GM12875 (cell line): ENCODE measurements at regions not wholly inside any gene's neighbourhood (a gene's known extent, or its start where the extent isn't known, plus 50 kb on each side); places are given as distances from the start of the nearest gene placed in this dataset.

Experiments
- H3K4me3 ChIP-seq: one replicate; pipeline ENCODE4 v1.5.1; 2011; ENCODE audit warnings: low read depth, low read length, control low read depth
- TF ChIP-seq, protein P1 (sequence below): IDR thresholded peaks from 2 replicates; pipeline ENCODE4 v1.5.1; 2011; ENCODE audit warnings: low read depth, mild to moderate bottlenecking, control low read depth, inconsistent platforms, low read length, moderate library complexity, borderline replicate concordance; ENCODE audit not compliant: insufficient read depth

- TF ChIP-seq, protein P1, sequence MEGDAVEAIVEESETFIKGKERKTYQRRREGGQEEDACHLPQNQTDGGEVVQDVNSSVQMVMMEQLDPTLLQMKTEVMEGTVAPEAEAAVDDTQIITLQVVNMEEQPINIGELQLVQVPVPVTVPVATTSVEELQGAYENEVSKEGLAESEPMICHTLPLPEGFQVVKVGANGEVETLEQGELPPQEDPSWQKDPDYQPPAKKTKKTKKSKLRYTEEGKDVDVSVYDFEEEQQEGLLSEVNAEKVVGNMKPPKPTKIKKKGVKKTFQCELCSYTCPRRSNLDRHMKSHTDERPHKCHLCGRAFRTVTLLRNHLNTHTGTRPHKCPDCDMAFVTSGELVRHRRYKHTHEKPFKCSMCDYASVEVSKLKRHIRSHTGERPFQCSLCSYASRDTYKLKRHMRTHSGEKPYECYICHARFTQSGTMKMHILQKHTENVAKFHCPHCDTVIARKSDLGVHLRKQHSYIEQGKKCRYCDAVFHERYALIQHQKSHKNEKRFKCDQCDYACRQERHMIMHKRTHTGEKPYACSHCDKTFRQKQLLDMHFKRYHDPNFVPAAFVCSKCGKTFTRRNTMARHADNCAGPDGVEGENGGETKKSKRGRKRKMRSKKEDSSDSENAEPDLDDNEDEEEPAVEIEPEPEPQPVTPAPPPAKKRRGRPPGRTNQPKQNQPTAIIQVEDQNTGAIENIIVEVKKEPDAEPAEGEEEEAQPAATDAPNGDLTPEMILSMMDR: no peak
- no peak overlapping the region for H3K4me3 ChIP-seq
Observed at GRCh38 chr7:155931396-155932085, 119.3 kb upstream of the SHH start.

GRCh38 chr7:155930527-155930926 lies 118.3 kb upstream of the SHH start:
- TF ChIP-seq, protein P1: no peak

DNA sequence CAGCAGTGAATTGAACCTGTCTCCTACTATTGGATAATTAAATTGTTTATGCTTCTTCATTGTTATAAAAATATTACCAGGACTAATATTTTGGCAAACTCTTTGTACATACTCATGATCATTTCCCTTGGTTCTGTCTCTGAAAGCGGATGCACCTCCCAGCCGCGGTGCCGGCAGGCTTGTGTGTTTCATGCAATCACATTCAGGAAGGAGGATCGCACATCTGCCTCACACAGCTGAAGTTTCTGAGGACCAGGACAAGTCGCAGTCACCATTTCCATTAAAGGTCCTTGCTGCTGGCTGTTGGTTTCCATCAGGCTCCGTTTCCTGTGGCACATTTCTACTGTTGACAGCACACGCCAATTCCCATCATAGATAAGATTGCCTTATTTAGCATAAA lies 117.8 kb upstream of the SHH start:
- H3K4me3 ChIP-seq: no peak overlapping the region
- TF ChIP-seq, protein P1: no peak

More at GRCh38 chr7:155930527-155930926, 118.3 kb upstream of the SHH start:
- H3K4me3 ChIP-seq: no peak overlapping the region

- TF ChIP-seq, protein P1: no peak
- no peak overlapping the region for H3K4me3 ChIP-seq
Observed at GRCh38 chr7:155928583-155928982, 116.3 kb upstream of the SHH start.

- no peak overlapping the region for H3K4me3 ChIP-seq
Observed at GRCh38 chr7:155927905-155928304, 115.6 kb upstream of the SHH start.

GRCh38 chr7:155925682-155926081 lies 113.4 kb upstream of the SHH start:
- no peak overlapping the region for H3K4me3 ChIP-seq
- TF ChIP-seq, protein P1: no peak

More at GRCh38 chr7:155927905-155928304, 115.6 kb upstream of the SHH start:
- TF ChIP-seq, protein P1: no peak
